ENCODE measurements at regions not wholly inside any gene's neighbourhood (a gene's known extent, or its start where the extent isn't known, plus 50 kb on each side); places are given as distances from the start of the nearest gene placed in this dataset.
A peak's percentile ranks its signal among the peaks of the same experiment; 100 is the strongest.

DNA sequence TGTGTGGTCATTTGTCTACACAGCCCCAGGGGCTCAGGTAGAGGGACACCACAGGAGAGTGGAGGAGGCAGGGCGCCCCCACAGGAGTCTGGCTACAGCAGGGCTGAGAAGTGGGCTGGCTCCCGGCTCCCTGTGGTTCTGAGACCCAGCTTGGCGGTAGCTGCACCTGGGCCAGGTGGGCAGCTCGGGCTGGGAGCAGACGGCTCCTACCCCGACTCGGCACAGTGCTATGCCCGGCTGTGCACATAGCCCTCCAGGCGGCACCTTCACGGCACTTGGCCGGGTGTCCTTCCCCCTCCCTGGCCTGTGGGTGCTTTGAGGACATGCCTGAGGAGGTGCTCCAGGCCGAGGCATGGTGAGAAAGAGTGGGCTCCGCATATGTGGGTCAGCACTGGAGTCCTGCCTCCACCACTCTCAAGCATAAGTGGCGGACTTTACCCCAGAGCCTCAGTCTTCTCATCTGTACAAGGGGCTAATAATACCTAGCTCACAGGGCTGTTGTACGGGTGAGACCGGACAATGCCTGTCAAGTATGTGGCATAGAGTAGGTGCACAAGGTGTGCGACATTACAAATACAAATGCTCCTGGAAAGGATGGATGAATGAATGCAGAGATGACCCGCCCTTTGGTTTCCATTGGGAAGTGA, 50.1 kb upstream of the JPH3 start:
- no peak overlapping the region for H3K27ac ChIP-seq
- DNase-seq (ENCODE audit: low spot score): no peak
- TF ChIP-seq, protein P1, sequence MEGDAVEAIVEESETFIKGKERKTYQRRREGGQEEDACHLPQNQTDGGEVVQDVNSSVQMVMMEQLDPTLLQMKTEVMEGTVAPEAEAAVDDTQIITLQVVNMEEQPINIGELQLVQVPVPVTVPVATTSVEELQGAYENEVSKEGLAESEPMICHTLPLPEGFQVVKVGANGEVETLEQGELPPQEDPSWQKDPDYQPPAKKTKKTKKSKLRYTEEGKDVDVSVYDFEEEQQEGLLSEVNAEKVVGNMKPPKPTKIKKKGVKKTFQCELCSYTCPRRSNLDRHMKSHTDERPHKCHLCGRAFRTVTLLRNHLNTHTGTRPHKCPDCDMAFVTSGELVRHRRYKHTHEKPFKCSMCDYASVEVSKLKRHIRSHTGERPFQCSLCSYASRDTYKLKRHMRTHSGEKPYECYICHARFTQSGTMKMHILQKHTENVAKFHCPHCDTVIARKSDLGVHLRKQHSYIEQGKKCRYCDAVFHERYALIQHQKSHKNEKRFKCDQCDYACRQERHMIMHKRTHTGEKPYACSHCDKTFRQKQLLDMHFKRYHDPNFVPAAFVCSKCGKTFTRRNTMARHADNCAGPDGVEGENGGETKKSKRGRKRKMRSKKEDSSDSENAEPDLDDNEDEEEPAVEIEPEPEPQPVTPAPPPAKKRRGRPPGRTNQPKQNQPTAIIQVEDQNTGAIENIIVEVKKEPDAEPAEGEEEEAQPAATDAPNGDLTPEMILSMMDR (conservative IDR thresholded peaks at IDR 0.05; ENCODE audit: low read depth): no peak
- POLR2A ChIA-PET (ENCODE audit: low non-redundant PET): no interaction called here
- CTCF ChIA-PET: interaction anchor here (0.8 to 3.5 kb wide), 2 partner anchors 63 to 83 kb away, joined by 3 to 17 read pairs; no protein-coding TSS in a partner anchor

DNA sequence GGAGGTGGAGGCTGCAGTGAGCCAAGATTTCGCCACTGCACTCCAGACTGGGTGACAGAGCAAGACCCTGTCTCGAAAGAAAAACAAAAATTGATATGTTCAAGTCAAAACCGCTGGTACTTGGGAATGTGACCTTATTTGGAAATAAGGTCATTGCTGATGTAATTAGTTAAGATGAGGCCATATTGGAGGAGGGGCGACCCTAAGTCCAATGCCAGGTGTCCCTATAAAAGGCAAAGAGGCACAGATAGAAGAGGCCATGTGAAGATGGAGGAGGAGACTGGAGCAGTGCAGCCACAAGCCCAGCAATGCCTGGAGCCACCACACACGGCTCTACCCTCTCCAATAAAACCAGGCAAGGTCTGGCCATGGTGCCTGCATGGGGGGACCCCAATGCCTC, 50.8 kb upstream of the JPH3 start:
- DNase-seq (ENCODE audit: low spot score): no peak
- ChIA-PET CTCF (interaction anchor here (1.1 to 3.5 kb wide), 3 partner anchors 20 to 84 kb away, joined by 3 to 17 read pairs (median 11); no protein-coding TSS in a partner anchor), POLR2A (ENCODE audit: low non-redundant PET) (no interaction called here)
- TF ChIP-seq, protein P1 (conservative IDR thresholded peaks at IDR 0.05; ENCODE audit: low read depth): no peak
- H3K27ac ChIP-seq: no peak overlapping the region

DNA sequence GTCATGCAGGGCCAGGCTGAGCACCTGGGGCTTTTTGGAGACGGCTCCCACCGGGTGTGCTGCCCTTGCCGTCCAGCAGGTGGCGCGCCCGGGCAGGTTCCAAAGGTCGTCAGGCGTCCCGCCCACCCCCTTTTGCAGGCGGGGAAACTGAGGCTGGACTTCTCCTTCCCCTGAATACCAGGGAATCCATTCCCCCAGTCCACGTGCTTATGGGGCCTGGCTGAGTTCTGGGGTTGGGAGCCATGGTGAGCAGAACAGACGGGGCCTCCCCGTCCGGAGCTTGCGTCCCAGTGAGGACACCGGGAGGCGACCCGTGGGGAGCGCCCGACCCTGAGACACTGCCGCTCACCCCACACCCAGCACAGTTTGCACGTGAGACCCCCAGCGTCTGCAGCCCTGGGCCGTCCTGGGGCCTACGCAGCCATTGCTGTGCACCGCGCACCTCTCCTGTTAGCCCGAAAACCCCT, 51.8 kb upstream of the JPH3 start:
- DNase-seq (ENCODE audit: low spot score): peak; percentile 51
- POLR2A ChIA-PET (ENCODE audit: low non-redundant PET): no interaction called here
- TF ChIP-seq, protein P1 (conservative IDR thresholded peaks at IDR 0.05; ENCODE audit: low read depth): peak; percentile 95
- H3K27ac ChIP-seq: no peak overlapping the region
- CTCF ChIA-PET: interaction anchor here (0.6 to 3.5 kb wide), 4 partner anchors 11 to 85 kb away, joined by 3 to 17 read pairs (median 7); no protein-coding TSS in a partner anchor

GRCh38 chr16:87549627-87550494, 52.4 kb upstream of the JPH3 start:
- DNase-seq (ENCODE audit: low spot score): no peak
- TF ChIP-seq, protein P1 (conservative IDR thresholded peaks at IDR 0.05; ENCODE audit: low read depth): no peak
- ChIA-PET POLR2A (ENCODE audit: low non-redundant PET) (no interaction called here), CTCF (interaction anchor here (0.7 to 3.5 kb wide), 3 partner anchors 21 to 86 kb away, joined by 3 to 17 read pairs (median 11); no protein-coding TSS in a partner anchor)
- no peak overlapping the region for H3K27ac ChIP-seq

DNA sequence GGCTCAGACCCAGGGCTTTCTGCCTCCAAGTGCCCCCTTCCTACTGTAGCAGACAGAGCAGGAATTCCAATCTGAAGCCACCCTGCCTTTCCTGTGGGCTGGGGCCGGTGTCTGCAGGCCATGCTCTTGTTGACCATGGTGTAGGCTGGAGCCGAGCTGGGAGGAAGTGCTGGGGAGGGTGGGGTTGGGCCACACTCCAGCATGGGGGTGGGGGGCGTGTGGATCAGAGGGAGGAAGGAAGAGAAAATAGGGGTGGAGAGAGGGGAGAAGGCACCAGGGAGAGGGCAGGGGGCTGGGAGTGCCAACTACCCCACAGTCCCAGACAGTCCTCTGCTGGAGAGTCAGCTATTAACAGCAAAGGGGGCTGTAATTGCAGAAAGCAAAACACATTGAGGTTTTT, 54.3 kb upstream of the JPH3 start:
- ChIA-PET CTCF (no interaction called here), POLR2A (ENCODE audit: low non-redundant PET) (no interaction called here)
- H3K27ac ChIP-seq: no peak overlapping the region
- TF ChIP-seq, protein P1 (conservative IDR thresholded peaks at IDR 0.05; ENCODE audit: low read depth): no peak
- no peak for DNase-seq (ENCODE audit: low spot score)

GRCh38 chr16:87543436-87544191, 50.8 kb upstream of the ZCCHC14 start:
- ChIA-PET CTCF (interaction anchor here (0.6 kb wide), 1 partner anchor 127 kb away, joined by 4 read pairs; no protein-coding TSS in a partner anchor), POLR2A (ENCODE audit: low non-redundant PET) (no interaction called here)
- no peak overlapping the region for H3K27ac ChIP-seq
- no peak for DNase-seq (ENCODE audit: low spot score)
- TF ChIP-seq, protein P1 (conservative IDR thresholded peaks at IDR 0.05; ENCODE audit: low read depth): no peak
